ENCODE measurements at regions not wholly inside any gene's neighbourhood (a gene's known extent, or its start where the extent isn't known, plus 50 kb on each side); places are given as distances from the start of the nearest gene placed in this dataset.

- ATAC-seq (ENCODE audit: insufficient read depth, low FRiP score) (no peak), DNase-seq (no peak)
- Histone ChIP-seq H3K9ac (ENCODE audit: insufficient read depth in 1 of 2, low read length in 2 of 2) (no peak overlapping the region), H3K27ac (ENCODE audit: low read depth in 1 of 2, low read length in 1 of 2) (no peak overlapping the region), H3K4me3 (no peak overlapping the region), H3K4me1 (ENCODE audit: control insufficient read depth in 5 of 5, insufficient read depth in 5 of 5, low read length in 5 of 5) (peaks cover 0 to 11% (median 5%) of the 10 kb centered on the region in 5 donors), H3K36me3 (ENCODE audit: control insufficient read depth in 4 of 4, insufficient read depth in 4 of 4, low read length in 4 of 4) (no peaks in the 10 kb centered on the region), H3K27me3 (ENCODE audit: control insufficient read depth in 3 of 3, insufficient read depth in 3 of 3, low read length in 2 of 3) (no peaks in the 10 kb centered on the region), H3K9me3 (ENCODE audit: control insufficient read depth in 4 of 4, insufficient read depth in 3 of 4, low read length in 3 of 4) (no peaks in the 10 kb centered on the region)
- TF ChIP-seq, protein P1, sequence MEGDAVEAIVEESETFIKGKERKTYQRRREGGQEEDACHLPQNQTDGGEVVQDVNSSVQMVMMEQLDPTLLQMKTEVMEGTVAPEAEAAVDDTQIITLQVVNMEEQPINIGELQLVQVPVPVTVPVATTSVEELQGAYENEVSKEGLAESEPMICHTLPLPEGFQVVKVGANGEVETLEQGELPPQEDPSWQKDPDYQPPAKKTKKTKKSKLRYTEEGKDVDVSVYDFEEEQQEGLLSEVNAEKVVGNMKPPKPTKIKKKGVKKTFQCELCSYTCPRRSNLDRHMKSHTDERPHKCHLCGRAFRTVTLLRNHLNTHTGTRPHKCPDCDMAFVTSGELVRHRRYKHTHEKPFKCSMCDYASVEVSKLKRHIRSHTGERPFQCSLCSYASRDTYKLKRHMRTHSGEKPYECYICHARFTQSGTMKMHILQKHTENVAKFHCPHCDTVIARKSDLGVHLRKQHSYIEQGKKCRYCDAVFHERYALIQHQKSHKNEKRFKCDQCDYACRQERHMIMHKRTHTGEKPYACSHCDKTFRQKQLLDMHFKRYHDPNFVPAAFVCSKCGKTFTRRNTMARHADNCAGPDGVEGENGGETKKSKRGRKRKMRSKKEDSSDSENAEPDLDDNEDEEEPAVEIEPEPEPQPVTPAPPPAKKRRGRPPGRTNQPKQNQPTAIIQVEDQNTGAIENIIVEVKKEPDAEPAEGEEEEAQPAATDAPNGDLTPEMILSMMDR (IDR thresholded peaks at IDR 0.05; ENCODE audit: control extremely low read depth, extremely low read depth) = no peak
- 67 to 79% methylated on average over 4 of the region's 4 CpGs for WGBS, 2 donors
These were observed 218.2 kb upstream of the LRFN2 start for GRCh38 chr6:40805336-40805735.

GRCh38 chr6:40804905-40805304, 217.7 kb upstream of the LRFN2 start:
- no peaks in the 10 kb centered on the region for H3K9me3 ChIP-seq (ENCODE audit: control insufficient read depth in 4 of 4, insufficient read depth in 3 of 4, low read length in 3 of 4)
- DNase-seq (no peak), ATAC-seq (ENCODE audit: insufficient read depth, low FRiP score) (no peak)
- H3K27ac ChIP-seq (ENCODE audit: low read depth in 1 of 2, low read length in 1 of 2) = no peak overlapping the region
- no peaks in the 10 kb centered on the region for H3K27me3 ChIP-seq (ENCODE audit: control insufficient read depth in 3 of 3, insufficient read depth in 3 of 3, low read length in 2 of 3)
- no peaks in the 10 kb centered on the region for H3K36me3 ChIP-seq (ENCODE audit: control insufficient read depth in 4 of 4, insufficient read depth in 4 of 4, low read length in 4 of 4)
- no peak overlapping the region for H3K9ac ChIP-seq (ENCODE audit: insufficient read depth in 1 of 2, low read length in 2 of 2)
- TF ChIP-seq, protein P1 (IDR thresholded peaks at IDR 0.05; ENCODE audit: control extremely low read depth, extremely low read depth) = no peak
- H3K4me1 ChIP-seq (ENCODE audit: control insufficient read depth in 5 of 5, insufficient read depth in 5 of 5, low read length in 5 of 5) = peaks cover 0 to 12% (median 5%) of the 10 kb centered on the region in 5 donors
- 92 to 99% methylated on average over 4 of the region's 4 CpGs for WGBS, 2 donors
- no peak overlapping the region for H3K4me3 ChIP-seq

GRCh38 chr6:40803897-40804702, 216.9 kb upstream of the LRFN2 start:
- Histone ChIP-seq H3K36me3 (ENCODE audit: control insufficient read depth in 4 of 4, insufficient read depth in 4 of 4, low read length in 4 of 4) (no peaks in the 10 kb centered on the region), H3K4me1 (ENCODE audit: control insufficient read depth in 5 of 5, insufficient read depth in 5 of 5, low read length in 5 of 5) (peaks cover 0 to 19% (median 11%) of the 10 kb centered on the region in 5 donors), H3K9ac (ENCODE audit: insufficient read depth in 1 of 2, low read length in 2 of 2) (no peak overlapping the region), H3K27ac (ENCODE audit: low read depth in 1 of 2, low read length in 1 of 2) (no peak overlapping the region), H3K27me3 (ENCODE audit: control insufficient read depth in 3 of 3, insufficient read depth in 3 of 3, low read length in 2 of 3) (no peaks in the 10 kb centered on the region), H3K9me3 (ENCODE audit: control insufficient read depth in 4 of 4, insufficient read depth in 3 of 4, low read length in 3 of 4) (no peaks in the 10 kb centered on the region), H3K4me3 (no peak overlapping the region)
- WGBS, 2 donors = 84 to 86% methylated on average over 1 of the region's 1 CpG
- peak in 2 of 3 donors; percentile 26 to 39 for DNase-seq
- no peak for ATAC-seq (ENCODE audit: insufficient read depth, low FRiP score)
- TF ChIP-seq, protein P1 (IDR thresholded peaks at IDR 0.05; ENCODE audit: control extremely low read depth, extremely low read depth) = no peak
